GM19025 (cell line): ENCODE measurements at regions not wholly inside any gene's neighbourhood (a gene's known extent, or its start where the extent isn't known, plus 50 kb on each side); places are given as distances from the start of the nearest gene placed in this dataset.
"Not testable (repeated sequence)": the region's sequence is repeated elsewhere in the genome, so short reads cannot be mapped to it uniquely, and the experiment has no call there.

ENCODE experiments used
- ATAC-seq: cut with Tn5 transposase; IDR thresholded peaks from one replicate; pipeline ENCODE4 v1.9.1; 2021; ENCODE audit warnings: mild to moderate bottlenecking, low read depth, moderate library complexity; ENCODE audit not compliant: unreplicated experiment

- ATAC-seq, result no peak
Observed at GRCh38 chr4:153887217-153887616, 98.3 kb upstream of the SFRP2 start.

DNA sequence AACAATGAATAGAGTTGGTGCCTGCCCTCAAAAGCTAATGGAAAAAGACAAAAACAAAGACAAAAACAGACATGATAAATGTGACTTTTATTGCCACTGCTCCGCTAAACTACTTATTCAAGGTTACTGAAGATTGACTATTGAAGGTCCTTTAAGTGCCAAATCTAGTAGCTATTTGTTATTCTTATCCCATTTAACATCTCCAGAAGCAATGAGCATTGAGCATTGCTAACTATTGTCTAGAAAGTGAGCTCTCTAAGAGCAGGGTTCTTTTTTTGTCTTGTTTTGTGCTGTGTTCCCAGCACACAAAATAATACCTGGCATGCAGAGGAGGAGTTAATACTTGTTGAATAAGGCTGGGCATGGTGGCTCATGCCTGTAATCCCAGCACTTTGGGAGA, 95.4 kb upstream of the SFRP2 start:
- no peak for ATAC-seq

- no peak for ATAC-seq
Observed at GRCh38 chr4:153880983-153881382, 92.1 kb upstream of the SFRP2 start.

GRCh38 chr4:153877898-153878297, 89.0 kb upstream of the SFRP2 start:
- ATAC-seq, result no peak

DNA sequence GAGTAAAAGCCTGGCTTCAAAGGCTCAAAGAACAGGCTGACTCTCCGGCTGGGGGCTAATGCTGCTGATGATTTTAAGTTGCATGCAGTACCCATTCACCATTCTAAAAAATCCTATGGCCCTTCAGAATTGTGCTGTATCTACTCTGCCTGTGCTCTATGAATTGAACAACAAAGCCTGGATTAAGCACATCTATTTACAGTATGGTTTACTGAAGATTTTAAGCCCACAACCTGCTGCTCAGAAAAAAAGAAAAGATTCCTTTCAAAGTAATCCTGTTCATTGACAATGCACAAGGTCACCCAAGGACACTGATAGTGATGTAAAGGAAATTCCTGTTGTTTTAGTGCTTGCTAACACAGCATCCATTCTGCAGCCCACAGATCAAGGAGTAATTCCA, 84.9 kb upstream of the SFRP2 start:
- no peak for ATAC-seq

GRCh38 chr4:153866766-153867165, 77.9 kb upstream of the SFRP2 start:
- ATAC-seq, result not testable (repeated sequence)

DNA sequence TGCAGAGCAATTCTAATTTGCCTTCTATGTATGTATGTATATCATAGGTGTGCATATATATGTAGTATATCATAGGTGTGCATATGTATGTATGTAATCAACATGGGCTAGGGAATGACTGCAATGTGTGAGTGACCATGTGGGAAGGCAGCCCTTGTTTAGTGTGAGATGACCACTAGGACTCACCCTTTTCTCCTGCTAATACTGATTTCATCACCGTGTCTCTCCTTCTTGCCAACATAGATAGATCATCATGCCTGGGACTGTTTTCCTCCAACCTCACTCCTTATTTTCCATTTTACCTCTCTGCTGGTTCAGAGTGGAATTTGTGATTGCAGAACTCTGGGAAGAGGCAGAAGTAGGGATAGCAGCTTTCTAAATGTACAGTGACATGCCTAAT, 63.6 kb upstream of the SFRP2 start:
- ATAC-seq, result no peak

- ATAC-seq, result no peak
Observed at GRCh38 chr4:153850533-153851280, 61.8 kb upstream of the SFRP2 start.

GRCh38 chr4:153844144-153844543, 55.3 kb upstream of the SFRP2 start:
- no peak for ATAC-seq
